ENCODE measurements at regions not wholly inside any gene's neighbourhood (a gene's known extent, or its start where the extent isn't known, plus 50 kb on each side); places are given as distances from the start of the nearest gene placed in this dataset.

DNA sequence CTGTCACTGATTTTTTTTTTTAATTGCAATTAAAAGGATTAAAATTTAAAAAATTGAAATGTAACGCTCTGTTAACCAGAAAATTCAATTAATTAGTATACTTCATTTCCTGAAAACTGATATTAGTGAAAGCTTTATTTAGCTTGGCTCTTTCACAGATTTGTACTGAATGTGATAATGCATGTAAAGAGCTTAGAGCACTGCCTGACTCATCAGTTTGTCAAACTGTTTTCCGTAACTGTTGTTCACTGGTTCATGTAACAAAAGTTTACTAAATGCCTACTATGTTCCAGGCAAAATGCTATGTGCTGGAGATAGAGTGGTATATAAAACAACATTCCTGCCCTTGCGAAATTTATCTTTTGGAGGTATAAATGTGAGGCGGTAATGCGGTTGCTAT lies 471.7 kb downstream of the SH2D1A start:
- no peak overlapping the region for H3K9ac ChIP-seq (ENCODE audit: insufficient read depth, low read length, poor library complexity, severe bottlenecking)
- no peaks in the 10 kb centered on the region for H3K79me2 ChIP-seq (ENCODE audit: insufficient read depth, low read length)
- no peak overlapping the region for H3K27ac ChIP-seq (ENCODE audit: low read depth in 1 of 2, low read length in 2 of 2)
- Mint-ChIP-seq H3K27me3 (ENCODE audit: low read depth in 3 of 3) (no peaks in the 10 kb centered on the region), H3K27ac (no peak overlapping the region), H3K36me3 (no peaks in the 10 kb centered on the region), H3K9me3 (peaks cover 0 to 3% (median 0%) of the 10 kb centered on the region in 7 donors), H3K4me1 (no peaks in the 10 kb centered on the region), H3K4me3 (no peak overlapping the region)
- no peaks in the 10 kb centered on the region for H3K4me1 ChIP-seq (ENCODE audit: control insufficient read depth in 1 of 2, insufficient read depth in 2 of 2, low read length in 2 of 2)
- H2AFZ ChIP-seq (ENCODE audit: insufficient read depth, low read depth, low read length, poor library complexity, severe bottlenecking): no peak overlapping the region
- TF ChIP-seq, protein P1, sequence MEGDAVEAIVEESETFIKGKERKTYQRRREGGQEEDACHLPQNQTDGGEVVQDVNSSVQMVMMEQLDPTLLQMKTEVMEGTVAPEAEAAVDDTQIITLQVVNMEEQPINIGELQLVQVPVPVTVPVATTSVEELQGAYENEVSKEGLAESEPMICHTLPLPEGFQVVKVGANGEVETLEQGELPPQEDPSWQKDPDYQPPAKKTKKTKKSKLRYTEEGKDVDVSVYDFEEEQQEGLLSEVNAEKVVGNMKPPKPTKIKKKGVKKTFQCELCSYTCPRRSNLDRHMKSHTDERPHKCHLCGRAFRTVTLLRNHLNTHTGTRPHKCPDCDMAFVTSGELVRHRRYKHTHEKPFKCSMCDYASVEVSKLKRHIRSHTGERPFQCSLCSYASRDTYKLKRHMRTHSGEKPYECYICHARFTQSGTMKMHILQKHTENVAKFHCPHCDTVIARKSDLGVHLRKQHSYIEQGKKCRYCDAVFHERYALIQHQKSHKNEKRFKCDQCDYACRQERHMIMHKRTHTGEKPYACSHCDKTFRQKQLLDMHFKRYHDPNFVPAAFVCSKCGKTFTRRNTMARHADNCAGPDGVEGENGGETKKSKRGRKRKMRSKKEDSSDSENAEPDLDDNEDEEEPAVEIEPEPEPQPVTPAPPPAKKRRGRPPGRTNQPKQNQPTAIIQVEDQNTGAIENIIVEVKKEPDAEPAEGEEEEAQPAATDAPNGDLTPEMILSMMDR (IDR thresholded peaks at IDR 0.05): no peak
- no peak overlapping the region for H3K4me2 ChIP-seq (replicated peaks; ENCODE audit: extremely low read depth, low read length, poor library complexity, severe bottlenecking)
- no peaks in the 10 kb centered on the region for H3K9me3 ChIP-seq (replicated peaks in 1 of 2; ENCODE audit: control insufficient read depth in 1 of 2, insufficient read depth in 1 of 2, low read length in 2 of 2)
- H3K4me3 ChIP-seq (replicated peaks in 1 of 3; ENCODE audit: low read depth in 2 of 3, low read length in 3 of 3): no peak overlapping the region
- no peaks in the 10 kb centered on the region for H4K20me1 ChIP-seq (ENCODE audit: insufficient read depth, low read length)
- H3K36me3 ChIP-seq (replicated peaks in 1 of 2; ENCODE audit: control insufficient read depth in 1 of 2, insufficient read depth in 2 of 2, low read length in 2 of 2): no peaks in the 10 kb centered on the region
- intact Hi-C loops (cut with micrococcal nuclease): no loop called here
- H3K27me3 ChIP-seq (ENCODE audit: control insufficient read depth in 2 of 2, insufficient read depth in 2 of 2, low read length in 2 of 2): no peaks in the 10 kb centered on the region
- no CpG with 5 or more reads among the region's 5 CpGs for WGBS (ENCODE audit: insufficient coverage)
- DNase-seq: no peak

DNA sequence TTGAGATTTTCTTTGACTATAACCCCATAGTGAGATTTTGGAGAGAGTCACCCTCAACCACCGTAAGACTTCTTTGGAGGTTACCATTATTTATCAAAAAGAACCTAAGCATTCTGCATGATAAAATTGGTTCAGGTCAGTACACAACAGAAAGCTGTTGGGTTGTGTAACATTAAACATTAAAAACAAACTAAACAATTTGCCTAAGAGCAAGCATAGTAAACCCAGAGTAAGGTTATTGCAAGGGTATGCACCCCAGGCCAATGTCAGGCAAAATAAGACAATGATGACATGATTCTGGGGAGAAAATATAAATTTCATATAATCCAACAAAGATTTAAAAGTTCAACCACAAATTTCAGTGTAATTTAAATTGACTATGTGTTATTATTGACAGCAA lies 472.4 kb downstream of the SH2D1A start:
- Histone ChIP-seq H3K4me2 (replicated peaks; ENCODE audit: extremely low read depth, low read length, poor library complexity, severe bottlenecking) (no peak overlapping the region), H4K20me1 (ENCODE audit: insufficient read depth, low read length) (no peaks in the 10 kb centered on the region), H3K4me3 (replicated peaks in 1 of 3; ENCODE audit: low read depth in 2 of 3, low read length in 3 of 3) (no peak overlapping the region), H3K79me2 (ENCODE audit: insufficient read depth, low read length) (no peaks in the 10 kb centered on the region), H3K9ac (ENCODE audit: insufficient read depth, low read length, poor library complexity, severe bottlenecking) (no peak overlapping the region), H2AFZ (ENCODE audit: insufficient read depth, low read depth, low read length, poor library complexity, severe bottlenecking) (no peak overlapping the region), H3K4me1 (ENCODE audit: control insufficient read depth in 1 of 2, insufficient read depth in 2 of 2, low read length in 2 of 2) (no peaks in the 10 kb centered on the region), H3K27ac (ENCODE audit: low read depth in 1 of 2, low read length in 2 of 2) (no peak overlapping the region), H3K9me3 (replicated peaks in 1 of 2; ENCODE audit: control insufficient read depth in 1 of 2, insufficient read depth in 1 of 2, low read length in 2 of 2) (no peaks in the 10 kb centered on the region), H3K36me3 (replicated peaks in 1 of 2; ENCODE audit: control insufficient read depth in 1 of 2, insufficient read depth in 2 of 2, low read length in 2 of 2) (no peaks in the 10 kb centered on the region), H3K27me3 (ENCODE audit: control insufficient read depth in 2 of 2, insufficient read depth in 2 of 2, low read length in 2 of 2) (no peaks in the 10 kb centered on the region)
- no peak for DNase-seq
- Mint-ChIP-seq H3K4me3 (no peak overlapping the region), H3K9me3 (peaks cover 0 to 3% (median 0%) of the 10 kb centered on the region in 7 donors), H3K4me1 (no peaks in the 10 kb centered on the region), H3K36me3 (no peaks in the 10 kb centered on the region), H3K27ac (no peak overlapping the region), H3K27me3 (ENCODE audit: low read depth in 3 of 3) (no peaks in the 10 kb centered on the region)
- WGBS (ENCODE audit: insufficient coverage): no CpG with 5 or more reads among the region's 1 CpG
- TF ChIP-seq, protein P1 (IDR thresholded peaks at IDR 0.05): no peak
- intact Hi-C loops (cut with micrococcal nuclease): no loop called here

Measured in CD14-positive monocyte (primary cell).